Suprapubic skin (tissue), 4 donors: ENCODE measurements at regions not wholly inside any gene's neighbourhood (a gene's known extent, or its start where the extent isn't known, plus 50 kb on each side); places are given as distances from the start of the nearest gene placed in this dataset.

Experiments
- DNase-seq, 2 donors: peaks; one replicate each; pipeline ENCODE4 v3.0.0-alpha.2; 2019; ENCODE audit warnings: low spot score in 2 of 2
- H3K27ac ChIP-seq: fragments of 200-600 bp; sonication (generic); one replicate; pipeline ENCODE4 v1.5.1; 2019
- H3K27me3 ChIP-seq: fragments of 200-600 bp; sonication (generic); one replicate; pipeline ENCODE4 v1.5.1; 2019
- H3K36me3 ChIP-seq: fragments of 200-600 bp; sonication (generic); one replicate; pipeline ENCODE4 v1.5.1; 2019
- H3K4me1 ChIP-seq: fragments of 200-600 bp; sonication (generic); one replicate; pipeline ENCODE4 v1.5.1; 2019
- H3K4me3 ChIP-seq: fragments of 200-600 bp; sonication (generic); one replicate; pipeline ENCODE4 v1.5.1; 2019; ENCODE audit warnings: mild to moderate bottlenecking
- H3K9me3 ChIP-seq: fragments of 200-600 bp; sonication (generic); one replicate; pipeline ENCODE4 v1.5.1; 2019
- CTCF ChIP-seq, 2 donors: fragments of 200-600 bp in 1 of 2; fragments of 450-650 bp in 1 of 2; sonication (generic) in 1 of 2; IDR thresholded peaks; one replicate each; pipeline ENCODE4 v1.5.1; 2016 to 2019; ENCODE audit warnings: antibody characterized with exemption in 2 of 2, mild to moderate bottlenecking in 1 of 2, moderate library complexity in 1 of 2
- EP300 ChIP-seq: sonication (generic); formaldehyde crosslinking; IDR thresholded peaks from one replicate; pipeline ENCODE4 v1.6.1; 2017; ENCODE audit warnings: antibody characterized with exemption
- POLR2A ChIP-seq, 2 donors: fragments of 450-650 bp; IDR thresholded peaks; one replicate each; pipeline ENCODE4 v1.6.1; 2017; ENCODE audit warnings: antibody characterized with exemption in 2 of 2, mild to moderate bottlenecking in 2 of 2, moderate library complexity in 2 of 2
- POLR2AphosphoS5 ChIP-seq, 3 donors: sonication (generic); formaldehyde crosslinking; IDR thresholded peaks; one replicate each; pipeline ENCODE4 v1.6.1; 2017; ENCODE audit warnings: antibody characterized with exemption in 3 of 3
- WGBS: methylation state at CpG from one replicate; pipeline ENCODE4 v1.1.5; 2018; 5-methylcytosine and 5-hydroxymethylcytosine counted together

GRCh38 chr9:75397836-75398235, 309.5 kb downstream of the OSTF1 start:
- 87% methylated on average over 1 of the region's 1 CpG for WGBS
- Histone ChIP-seq H3K27ac (no peak overlapping the region), H3K4me3 (no peak overlapping the region), H3K9me3 (no peaks in the 10 kb centered on the region), H3K36me3 (no peaks in the 10 kb centered on the region), H3K27me3 (no peaks in the 10 kb centered on the region), H3K4me1 (no peaks in the 10 kb centered on the region)
- DNase-seq = no peak
- TF ChIP-seq CTCF (IDR thresholded peaks at IDR 0.05) = no peak
- TF ChIP-seq EP300 = no peak
- no peak for TF ChIP-seq POLR2A (IDR thresholded peaks at IDR 0.05)
- TF ChIP-seq POLR2AphosphoS5 (IDR thresholded peaks at IDR 0.05) = no peak

GRCh38 chr9:75408391-75408790, 320.1 kb downstream of the OSTF1 start:
- no peaks in the 10 kb centered on the region for H3K27me3 ChIP-seq
- no peaks in the 10 kb centered on the region for H3K4me1 ChIP-seq
- TF ChIP-seq CTCF (IDR thresholded peaks at IDR 0.05) (no peak), EP300 (no peak), POLR2A (IDR thresholded peaks at IDR 0.05) (no peak), POLR2AphosphoS5 (IDR thresholded peaks at IDR 0.05) (no peak)
- WGBS = 90% methylated on average over 4 of the region's 4 CpGs
- H3K4me3 ChIP-seq = no peak overlapping the region
- no peaks in the 10 kb centered on the region for H3K9me3 ChIP-seq
- no peak overlapping the region for H3K27ac ChIP-seq
- no peaks in the 10 kb centered on the region for H3K36me3 ChIP-seq
- no peak for DNase-seq

GRCh38 chr9:75410405-75410804, 322.1 kb downstream of the OSTF1 start:
- Histone ChIP-seq H3K9me3 (no peaks in the 10 kb centered on the region), H3K27ac (no peak overlapping the region), H3K27me3 (no peaks in the 10 kb centered on the region), H3K4me3 (no peak overlapping the region), H3K36me3 (no peaks in the 10 kb centered on the region), H3K4me1 (no peaks in the 10 kb centered on the region)
- TF ChIP-seq POLR2A (IDR thresholded peaks at IDR 0.05) = no peak
- TF ChIP-seq EP300 = no peak
- no peak for TF ChIP-seq POLR2AphosphoS5 (IDR thresholded peaks at IDR 0.05)
- TF ChIP-seq CTCF (IDR thresholded peaks at IDR 0.05) = no peak
- no peak for DNase-seq
- WGBS = 89% methylated on average over 4 of the region's 4 CpGs

- 74% methylated on average over 5 of the region's 5 CpGs for WGBS
- Histone ChIP-seq H3K9me3 (no peaks in the 10 kb centered on the region), H3K36me3 (no peaks in the 10 kb centered on the region), H3K27me3 (no peaks in the 10 kb centered on the region), H3K4me3 (no peak overlapping the region), H3K4me1 (no peaks in the 10 kb centered on the region), H3K27ac (no peak overlapping the region)
- no peak for TF ChIP-seq EP300
- no peak for TF ChIP-seq CTCF (IDR thresholded peaks at IDR 0.05)
- TF ChIP-seq POLR2A (IDR thresholded peaks at IDR 0.05) = no peak
- TF ChIP-seq POLR2AphosphoS5 (IDR thresholded peaks at IDR 0.05) = no peak
- DNase-seq = no peak
Measured at GRCh38 chr9:75414371-75415160, 326.3 kb downstream of the OSTF1 start.

GRCh38 chr9:75417471-75417870, 329.2 kb downstream of the OSTF1 start:
- H3K36me3 ChIP-seq = no peaks in the 10 kb centered on the region
- no peak overlapping the region for H3K4me3 ChIP-seq
- peaks cover 2% of the 10 kb centered on the region for H3K4me1 ChIP-seq
- H3K27ac ChIP-seq = no peak overlapping the region
- H3K27me3 ChIP-seq = no peaks in the 10 kb centered on the region
- no peaks in the 10 kb centered on the region for H3K9me3 ChIP-seq
- DNase-seq = no peak
- 94% methylated on average over 3 of the region's 4 CpGs for WGBS
- no peak for TF ChIP-seq EP300
- no peak for TF ChIP-seq POLR2A (IDR thresholded peaks at IDR 0.05)
- TF ChIP-seq POLR2AphosphoS5 (IDR thresholded peaks at IDR 0.05) = no peak
- TF ChIP-seq CTCF (IDR thresholded peaks at IDR 0.05) = no peak
